ENCODE measurements at regions not wholly inside any gene's neighbourhood (a gene's known extent, or its start where the extent isn't known, plus 50 kb on each side); places are given as distances from the start of the nearest gene placed in this dataset.

DNA sequence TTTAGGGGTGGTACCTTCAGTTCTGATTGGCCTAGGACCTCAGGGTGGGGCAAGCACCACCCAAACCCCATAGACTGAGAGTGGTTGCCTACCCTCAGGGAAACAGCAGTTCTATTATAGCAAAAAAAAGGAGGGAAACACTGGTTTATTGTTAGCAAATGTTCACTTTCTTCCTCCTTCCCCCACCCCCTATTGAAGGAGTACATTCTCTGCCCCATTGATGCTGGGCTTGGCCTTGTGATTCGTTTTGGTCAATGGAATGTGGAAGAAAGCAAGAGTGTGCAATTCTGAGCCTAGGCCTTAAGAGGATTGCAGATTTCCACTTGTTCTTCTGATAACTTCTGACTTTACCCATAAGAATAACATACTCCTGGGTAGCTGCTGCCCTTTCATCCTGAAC, 255.8 kb downstream of the NFATC2 start:
- H3K27me3 ChIP-seq (replicated peaks in 1 of 4; ENCODE audit: control extremely low read depth in 1 of 4, control insufficient read depth in 3 of 4, insufficient read depth in 4 of 4, low read length in 3 of 4), result peaks cover 0 to 3% (median 0%) of the 10 kb centered on the region in 4 experiments
- DNase-seq, result no peak

DNA sequence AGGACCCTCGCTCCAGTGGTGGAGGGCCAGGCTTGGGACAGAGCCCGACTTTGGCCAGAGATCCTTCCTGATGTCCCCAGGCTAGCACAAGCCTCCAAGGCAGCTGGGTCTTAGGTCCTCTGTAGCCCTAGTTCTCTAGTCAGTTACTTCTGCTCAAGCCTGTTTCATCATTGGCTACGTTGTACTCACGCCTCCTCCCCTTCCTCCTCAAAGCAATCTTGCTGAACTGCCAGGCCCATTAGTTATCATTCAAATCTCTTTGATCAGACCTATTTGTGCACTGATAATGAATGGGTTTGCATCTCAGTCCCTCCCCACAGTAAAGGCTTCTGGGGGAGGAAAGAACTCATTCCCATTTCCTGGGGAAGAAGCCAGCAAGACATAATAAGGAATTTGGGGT, 256.8 kb downstream of the NFATC2 start:
- Histone ChIP-seq H3K9me3 (ENCODE audit: control extremely low read depth in 1 of 3, control insufficient read depth in 2 of 3, insufficient read depth in 1 of 3, low read length in 2 of 3) (peaks cover 0 to 8% (median 0%) of the 10 kb centered on the region in 3 donors), H3K27me3 (replicated peaks in 1 of 4; ENCODE audit: control extremely low read depth in 1 of 4, control insufficient read depth in 3 of 4, insufficient read depth in 4 of 4, low read length in 3 of 4) (peaks cover 0 to 3% (median 0%) of the 10 kb centered on the region in 4 experiments), H3K27ac (ENCODE audit: low read length in 2 of 2) (no peak overlapping the region), H3K79me2 (ENCODE audit: control insufficient read depth, insufficient read depth, low read length) (no peaks in the 10 kb centered on the region), H4K20me1 (ENCODE audit: control insufficient read depth, insufficient read depth, low read length, poor library complexity, severe bottlenecking) (no peaks in the 10 kb centered on the region), H3K36me3 (replicated peaks in 1 of 2; ENCODE audit: control extremely low read depth in 1 of 2, control insufficient read depth in 1 of 2, extremely low read depth in 1 of 2, insufficient read depth in 2 of 2, low read length in 1 of 2) (no peaks in the 10 kb centered on the region), H3K4me1 (ENCODE audit: control insufficient read depth in 2 of 2, insufficient read depth in 2 of 2, low read length in 2 of 2) (peaks cover 0 to 4% of the 10 kb centered on the region in 2 donors), H3K9ac (ENCODE audit: low read length) (no peak overlapping the region), H3K4me3 (ENCODE audit: control extremely low read depth in 1 of 5, extremely low read depth in 1 of 5, insufficient read depth in 1 of 5, low read depth in 2 of 5, low read length in 4 of 5) (no peak overlapping the region), H3K4me2 (replicated peaks; ENCODE audit: low read depth, low read length, poor library complexity, severe bottlenecking) (no peak overlapping the region), H2AFZ (ENCODE audit: insufficient read depth, low read depth, low read length, poor library complexity, severe bottlenecking) (no peak overlapping the region)
- DNase-seq (no peak), ATAC-seq (ENCODE audit: low read depth) (no peak)
- Mint-ChIP-seq H3K27ac (no peak overlapping the region), H3K4me1 (no peaks in the 10 kb centered on the region), H3K4me3 (no peak overlapping the region), H3K9me3 (ENCODE audit: insufficient read depth) (no peaks in the 10 kb centered on the region), H3K27me3 (peaks cover 11% of the 10 kb centered on the region)
- intact Hi-C loops (cut with micrococcal nuclease), result no loop called here
- ChIA-PET CTCF (no interaction called here), POLR2A (no interaction called here)
- WGBS (ENCODE audit: insufficient coverage), result 61% methylated on average over 4 of the region's 4 CpGs
- TF ChIP-seq, protein P1, sequence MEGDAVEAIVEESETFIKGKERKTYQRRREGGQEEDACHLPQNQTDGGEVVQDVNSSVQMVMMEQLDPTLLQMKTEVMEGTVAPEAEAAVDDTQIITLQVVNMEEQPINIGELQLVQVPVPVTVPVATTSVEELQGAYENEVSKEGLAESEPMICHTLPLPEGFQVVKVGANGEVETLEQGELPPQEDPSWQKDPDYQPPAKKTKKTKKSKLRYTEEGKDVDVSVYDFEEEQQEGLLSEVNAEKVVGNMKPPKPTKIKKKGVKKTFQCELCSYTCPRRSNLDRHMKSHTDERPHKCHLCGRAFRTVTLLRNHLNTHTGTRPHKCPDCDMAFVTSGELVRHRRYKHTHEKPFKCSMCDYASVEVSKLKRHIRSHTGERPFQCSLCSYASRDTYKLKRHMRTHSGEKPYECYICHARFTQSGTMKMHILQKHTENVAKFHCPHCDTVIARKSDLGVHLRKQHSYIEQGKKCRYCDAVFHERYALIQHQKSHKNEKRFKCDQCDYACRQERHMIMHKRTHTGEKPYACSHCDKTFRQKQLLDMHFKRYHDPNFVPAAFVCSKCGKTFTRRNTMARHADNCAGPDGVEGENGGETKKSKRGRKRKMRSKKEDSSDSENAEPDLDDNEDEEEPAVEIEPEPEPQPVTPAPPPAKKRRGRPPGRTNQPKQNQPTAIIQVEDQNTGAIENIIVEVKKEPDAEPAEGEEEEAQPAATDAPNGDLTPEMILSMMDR (IDR thresholded peaks at IDR 0.05), result no peak
- no peak for TF ChIP-seq EZH2 (IDR thresholded peaks at IDR 0.05; ENCODE audit: borderline replicate concordance, insufficient read depth, low read depth, low read length, poor library complexity, severe bottlenecking)

More for the DNA sequence above, 255.8 kb downstream of the NFATC2 start:
- intact Hi-C loops (cut with micrococcal nuclease), result no loop called here
- no peaks in the 10 kb centered on the region for H3K4me1 Mint-ChIP-seq
- no peaks in the 10 kb centered on the region for H3K36me3 ChIP-seq (replicated peaks in 1 of 2; ENCODE audit: control extremely low read depth in 1 of 2, control insufficient read depth in 1 of 2, extremely low read depth in 1 of 2, insufficient read depth in 2 of 2, low read length in 1 of 2)
- H3K9ac ChIP-seq (ENCODE audit: low read length), result no peak overlapping the region
- no peak overlapping the region for H3K27ac ChIP-seq (ENCODE audit: low read length in 2 of 2)
- H3K27ac Mint-ChIP-seq, result no peak overlapping the region
- peaks cover 11% of the 10 kb centered on the region for H3K27me3 Mint-ChIP-seq
- ATAC-seq (ENCODE audit: low read depth), result no peak
- no peak overlapping the region for H3K4me3 Mint-ChIP-seq
- POLR2A ChIA-PET, result no interaction called here
- H3K4me1 ChIP-seq (ENCODE audit: control insufficient read depth in 2 of 2, insufficient read depth in 2 of 2, low read length in 2 of 2), result peaks cover 0 to 4% of the 10 kb centered on the region in 2 donors
- H3K79me2 ChIP-seq (ENCODE audit: control insufficient read depth, insufficient read depth, low read length), result no peaks in the 10 kb centered on the region
- peaks cover 0 to 8% (median 0%) of the 10 kb centered on the region in 3 donors for H3K9me3 ChIP-seq (ENCODE audit: control extremely low read depth in 1 of 3, control insufficient read depth in 2 of 3, insufficient read depth in 1 of 3, low read length in 2 of 3)
- H4K20me1 ChIP-seq (ENCODE audit: control insufficient read depth, insufficient read depth, low read length, poor library complexity, severe bottlenecking), result no peaks in the 10 kb centered on the region
- H3K4me2 ChIP-seq (replicated peaks; ENCODE audit: low read depth, low read length, poor library complexity, severe bottlenecking), result no peak overlapping the region
- no peaks in the 10 kb centered on the region for H3K9me3 Mint-ChIP-seq (ENCODE audit: insufficient read depth)
- WGBS (ENCODE audit: insufficient coverage), result no CpG with 5 or more reads among the region's 1 CpG
- no peak overlapping the region for H3K4me3 ChIP-seq (ENCODE audit: control extremely low read depth in 1 of 5, extremely low read depth in 1 of 5, insufficient read depth in 1 of 5, low read depth in 2 of 5, low read length in 4 of 5)
- CTCF ChIA-PET, result interaction anchor here (0.5 to 0.8 kb wide), 2 partner anchors 21 to 204 kb away, joined by 3 to 5 read pairs; no protein-coding TSS in a partner anchor
- H2AFZ ChIP-seq (ENCODE audit: insufficient read depth, low read depth, low read length, poor library complexity, severe bottlenecking), result no peak overlapping the region
- TF ChIP-seq, protein P1 (IDR thresholded peaks at IDR 0.05), result no peak
- no peak for TF ChIP-seq EZH2 (IDR thresholded peaks at IDR 0.05; ENCODE audit: borderline replicate concordance, insufficient read depth, low read depth, low read length, poor library complexity, severe bottlenecking)
